ENCODE measurements at regions not wholly inside any gene's neighbourhood (a gene's known extent, or its start where the extent isn't known, plus 50 kb on each side); places are given as distances from the start of the nearest gene placed in this dataset.

DNA sequence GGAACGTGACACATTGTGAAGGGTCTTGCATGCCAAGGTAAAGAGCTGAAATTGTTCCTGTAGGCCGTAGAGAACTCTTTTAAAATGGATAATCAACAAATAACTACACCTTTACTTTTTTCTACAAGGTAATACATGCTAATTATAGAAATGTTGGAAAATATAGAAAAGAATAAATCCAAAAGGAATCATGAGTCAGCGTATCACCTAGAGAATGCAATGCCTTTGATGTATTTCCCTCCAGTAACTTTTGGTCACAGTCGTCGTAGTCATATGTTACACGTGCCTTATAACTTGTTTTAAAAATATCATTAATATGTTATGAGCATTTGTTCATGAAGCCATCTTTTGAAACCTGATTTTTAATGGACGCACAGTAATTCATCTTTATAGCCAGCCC, 100.6 kb downstream of the LIPG start:
- no peaks in the 10 kb centered on the region for H3K27me3 ChIP-seq (ENCODE audit: control insufficient read depth in 2 of 2, insufficient read depth in 2 of 2, low read length in 2 of 2)
- H3K9me3 Mint-ChIP-seq = peaks cover 0 to 3% (median 0%) of the 10 kb centered on the region in 7 donors
- H3K79me2 ChIP-seq (ENCODE audit: insufficient read depth, low read length) = no peaks in the 10 kb centered on the region
- H3K4me1 Mint-ChIP-seq = no peaks in the 10 kb centered on the region
- no CpG with 5 or more reads among the region's 7 CpGs for WGBS (ENCODE audit: insufficient coverage)
- H3K36me3 ChIP-seq (replicated peaks in 1 of 2; ENCODE audit: control insufficient read depth in 1 of 2, insufficient read depth in 2 of 2, low read length in 2 of 2) = no peaks in the 10 kb centered on the region
- H2AFZ ChIP-seq (ENCODE audit: insufficient read depth, low read depth, low read length, poor library complexity, severe bottlenecking) = no peak overlapping the region
- H3K9me3 ChIP-seq (replicated peaks in 1 of 2; ENCODE audit: control insufficient read depth in 1 of 2, insufficient read depth in 1 of 2, low read length in 2 of 2) = no peaks in the 10 kb centered on the region
- no peaks in the 10 kb centered on the region for H3K36me3 Mint-ChIP-seq
- TF ChIP-seq, protein P1, sequence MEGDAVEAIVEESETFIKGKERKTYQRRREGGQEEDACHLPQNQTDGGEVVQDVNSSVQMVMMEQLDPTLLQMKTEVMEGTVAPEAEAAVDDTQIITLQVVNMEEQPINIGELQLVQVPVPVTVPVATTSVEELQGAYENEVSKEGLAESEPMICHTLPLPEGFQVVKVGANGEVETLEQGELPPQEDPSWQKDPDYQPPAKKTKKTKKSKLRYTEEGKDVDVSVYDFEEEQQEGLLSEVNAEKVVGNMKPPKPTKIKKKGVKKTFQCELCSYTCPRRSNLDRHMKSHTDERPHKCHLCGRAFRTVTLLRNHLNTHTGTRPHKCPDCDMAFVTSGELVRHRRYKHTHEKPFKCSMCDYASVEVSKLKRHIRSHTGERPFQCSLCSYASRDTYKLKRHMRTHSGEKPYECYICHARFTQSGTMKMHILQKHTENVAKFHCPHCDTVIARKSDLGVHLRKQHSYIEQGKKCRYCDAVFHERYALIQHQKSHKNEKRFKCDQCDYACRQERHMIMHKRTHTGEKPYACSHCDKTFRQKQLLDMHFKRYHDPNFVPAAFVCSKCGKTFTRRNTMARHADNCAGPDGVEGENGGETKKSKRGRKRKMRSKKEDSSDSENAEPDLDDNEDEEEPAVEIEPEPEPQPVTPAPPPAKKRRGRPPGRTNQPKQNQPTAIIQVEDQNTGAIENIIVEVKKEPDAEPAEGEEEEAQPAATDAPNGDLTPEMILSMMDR (IDR thresholded peaks at IDR 0.05) = no peak
- H4K20me1 ChIP-seq (ENCODE audit: insufficient read depth, low read length) = no peaks in the 10 kb centered on the region
- no peak overlapping the region for H3K4me3 ChIP-seq (replicated peaks in 1 of 3; ENCODE audit: low read depth in 2 of 3, low read length in 3 of 3)
- H3K4me3 Mint-ChIP-seq = no peak overlapping the region
- intact Hi-C loops (cut with micrococcal nuclease) = no loop called here
- no peak for DNase-seq
- H3K27ac ChIP-seq (ENCODE audit: low read depth in 1 of 2, low read length in 2 of 2) = no peak overlapping the region
- H3K4me2 ChIP-seq (replicated peaks; ENCODE audit: extremely low read depth, low read length, poor library complexity, severe bottlenecking) = no peak overlapping the region
- peaks cover 3 to 9% (median 3%) of the 10 kb centered on the region in 3 donors for H3K27me3 Mint-ChIP-seq (ENCODE audit: low read depth in 3 of 3)
- no peaks in the 10 kb centered on the region for H3K4me1 ChIP-seq (ENCODE audit: control insufficient read depth in 1 of 2, insufficient read depth in 2 of 2, low read length in 2 of 2)
- no peak overlapping the region for H3K9ac ChIP-seq (ENCODE audit: insufficient read depth, low read length, poor library complexity, severe bottlenecking)
- H3K27ac Mint-ChIP-seq = no peak overlapping the region

DNA sequence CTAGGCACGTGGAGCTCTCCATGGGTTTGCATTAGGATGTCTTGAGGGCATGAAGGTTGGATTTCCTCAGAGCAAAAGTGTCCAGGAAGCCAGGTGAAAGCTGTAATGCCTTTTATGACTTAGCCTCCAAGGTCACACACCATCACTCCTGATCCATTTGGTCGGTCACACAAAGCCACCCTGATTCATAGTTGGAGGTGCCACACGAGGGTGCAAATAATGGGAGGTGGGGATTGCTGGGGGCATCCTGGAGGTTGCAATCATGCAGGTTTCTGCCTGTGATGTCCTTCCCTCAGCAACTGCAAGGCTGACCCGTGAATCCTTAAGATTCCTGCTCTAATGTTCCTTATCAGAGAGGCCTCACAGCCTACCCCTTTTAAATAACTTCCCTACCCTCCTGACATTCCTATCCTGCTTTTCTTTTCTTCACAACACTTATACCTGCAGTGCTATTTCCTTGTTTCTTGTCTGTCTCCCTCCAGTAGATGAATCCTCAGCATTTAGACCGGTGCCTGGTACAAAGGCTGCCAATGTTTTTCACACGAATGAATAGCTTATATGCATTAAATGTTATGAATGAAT, 97.1 kb downstream of the LIPG start:
- Histone ChIP-seq H4K20me1 (ENCODE audit: insufficient read depth, low read length) (no peaks in the 10 kb centered on the region), H3K27me3 (ENCODE audit: control insufficient read depth in 2 of 2, insufficient read depth in 2 of 2, low read length in 2 of 2) (no peaks in the 10 kb centered on the region), H3K36me3 (replicated peaks in 1 of 2; ENCODE audit: control insufficient read depth in 1 of 2, insufficient read depth in 2 of 2, low read length in 2 of 2) (no peaks in the 10 kb centered on the region), H3K79me2 (ENCODE audit: insufficient read depth, low read length) (no peaks in the 10 kb centered on the region), H3K9ac (ENCODE audit: insufficient read depth, low read length, poor library complexity, severe bottlenecking) (no peak overlapping the region), H3K27ac (ENCODE audit: low read depth in 1 of 2, low read length in 2 of 2) (no peak overlapping the region), H3K4me1 (ENCODE audit: control insufficient read depth in 1 of 2, insufficient read depth in 2 of 2, low read length in 2 of 2) (no peaks in the 10 kb centered on the region), H3K9me3 (replicated peaks in 1 of 2; ENCODE audit: control insufficient read depth in 1 of 2, insufficient read depth in 1 of 2, low read length in 2 of 2) (no peaks in the 10 kb centered on the region), H2AFZ (ENCODE audit: insufficient read depth, low read depth, low read length, poor library complexity, severe bottlenecking) (no peak overlapping the region), H3K4me3 (replicated peaks in 1 of 3; ENCODE audit: low read depth in 2 of 3, low read length in 3 of 3) (no peak overlapping the region), H3K4me2 (replicated peaks; ENCODE audit: extremely low read depth, low read length, poor library complexity, severe bottlenecking) (no peak overlapping the region)
- TF ChIP-seq, protein P1 (IDR thresholded peaks at IDR 0.05) = no peak
- peak overlapping the region in 1 of 7 donors; percentile 50 for H3K27ac Mint-ChIP-seq
- peaks cover 2 to 6% (median 3%) of the 10 kb centered on the region in 3 donors for H3K27me3 Mint-ChIP-seq (ENCODE audit: low read depth in 3 of 3)
- no peaks in the 10 kb centered on the region for H3K36me3 Mint-ChIP-seq
- H3K4me1 Mint-ChIP-seq = no peaks in the 10 kb centered on the region
- intact Hi-C loops (cut with micrococcal nuclease) = no loop called here
- WGBS (ENCODE audit: insufficient coverage) = 60% methylated on average over 2 of the region's 6 CpGs
- no peaks in the 10 kb centered on the region for H3K9me3 Mint-ChIP-seq
- no peak overlapping the region for H3K4me3 Mint-ChIP-seq
- DNase-seq = no peak

Data from CD14-positive monocyte (primary cell).